DMS114 treated with DMSO at 0.1 percent for 48 hours (cell line): ENCODE measurements at regions not wholly inside any gene's neighbourhood (a gene's known extent, or its start where the extent isn't known, plus 50 kb on each side); places are given as distances from the start of the nearest gene placed in this dataset.
"Not testable (repeated sequence)": the region's sequence is repeated elsewhere in the genome, so short reads cannot be mapped to it uniquely, and the experiment has no call there.

ENCODE experiments used
- DNase-seq: peaks from one replicate; lab custom pipeline; 2025; ENCODE audit not compliant: unreplicated experiment; lab: John Stamatoyannopoulos, UW

GRCh38 chr2:8253781-8254180, 428.1 kb upstream of the ID2 start:
- no peak for DNase-seq

- DNase-seq: not testable (repeated sequence)
Measured at GRCh38 chr2:8254214-8254613, 427.6 kb upstream of the ID2 start.

GRCh38 chr2:8254791-8255447, 426.9 kb upstream of the ID2 start:
- no peak for DNase-seq

- DNase-seq: no peak
Measured at GRCh38 chr2:8255448-8255800, 426.4 kb upstream of the ID2 start.

GRCh38 chr2:8256905-8257304, 425.0 kb upstream of the ID2 start:
- no peak for DNase-seq

- no peak for DNase-seq
Measured at GRCh38 chr2:8257502-8257901, 424.4 kb upstream of the ID2 start.

- no peak for DNase-seq
Measured at GRCh38 chr2:8258406-8258805, 423.4 kb upstream of the ID2 start.

GRCh38 chr2:8259106-8259840, 422.6 kb upstream of the ID2 start:
- DNase-seq: no peak

GRCh38 chr2:8259841-8260178, 422.0 kb upstream of the ID2 start:
- no peak for DNase-seq

GRCh38 chr2:8260213-8260612, 421.6 kb upstream of the ID2 start:
- DNase-seq: no peak

- no peak for DNase-seq
Measured at GRCh38 chr2:8263901-8264300, 418.0 kb upstream of the ID2 start.

- no peak for DNase-seq
Measured at GRCh38 chr2:8264981-8265380, 416.9 kb upstream of the ID2 start.

GRCh38 chr2:8265476-8266226, 416.2 kb upstream of the ID2 start:
- no peak for DNase-seq

GRCh38 chr2:8266563-8266962, 415.3 kb upstream of the ID2 start:
- no peak for DNase-seq

- no peak for DNase-seq
Measured at GRCh38 chr2:8267048-8267447, 414.8 kb upstream of the ID2 start.

- no peak for DNase-seq
Measured at GRCh38 chr2:8267721-8268120, 414.1 kb upstream of the ID2 start.

- DNase-seq: no peak
Measured at GRCh38 chr2:8268172-8268783, 413.6 kb upstream of the ID2 start.

GRCh38 chr2:8270699-8271098, 411.2 kb upstream of the ID2 start:
- no peak for DNase-seq

- no peak for DNase-seq
Measured at GRCh38 chr2:8271461-8271860, 410.4 kb upstream of the ID2 start.

GRCh38 chr2:8276026-8276425, 405.8 kb upstream of the ID2 start:
- DNase-seq: no peak

- DNase-seq: no peak
Measured at GRCh38 chr2:8277921-8278571, 403.8 kb upstream of the ID2 start.
